ENCODE measurements at regions not wholly inside any gene's neighbourhood (a gene's known extent, or its start where the extent isn't known, plus 50 kb on each side); places are given as distances from the start of the nearest gene placed in this dataset.

DNA sequence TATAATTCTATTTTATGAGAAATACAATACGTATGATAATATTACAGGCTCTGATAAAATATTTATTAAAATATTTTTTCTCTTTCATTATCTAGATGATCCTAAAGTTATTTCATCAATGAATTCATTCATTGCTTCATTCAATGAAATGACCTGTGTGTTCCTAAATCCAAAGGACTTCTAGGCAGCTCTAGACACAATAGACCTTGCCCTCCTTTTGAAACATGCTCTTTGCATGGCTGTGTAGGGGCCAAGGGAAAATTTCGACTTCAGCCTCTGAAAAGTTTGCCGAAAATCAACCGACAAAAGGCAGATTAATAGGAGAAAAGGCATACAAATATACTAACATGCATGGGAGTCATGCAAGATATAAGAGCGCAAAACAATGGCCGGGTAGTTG lies 402.0 kb downstream of the ELAVL2 start:
- Histone ChIP-seq H3K4me2 (ENCODE audit: low read depth, low read length) (no peak overlapping the region), H4K91ac (ENCODE audit: insufficient read depth, low read depth, low read length) (no peak overlapping the region), H3K4me3 (ENCODE audit: insufficient read depth, low read depth, low read length) (no peak overlapping the region), H4K8ac (ENCODE audit: low read depth in 2 of 2, low read length in 2 of 2) (no peak overlapping the region), H2BK120ac (ENCODE audit: low read depth, low read length) (no peak overlapping the region), H3K79me1 (ENCODE audit: low read depth in 1 of 2, low read length in 2 of 2) (no peaks in the 10 kb centered on the region), H3K36me3 (ENCODE audit: control insufficient read depth, insufficient read depth, low read length) (no peaks in the 10 kb centered on the region), H3K27me3 (ENCODE audit: control insufficient read depth, insufficient read depth, low read length) (no peaks in the 10 kb centered on the region), H2AK9ac (replicated peaks; ENCODE audit: low read depth, low read length, poor library complexity) (no peak overlapping the region), H3K18ac (ENCODE audit: low read depth, low read length) (no peak overlapping the region), H2BK15ac (ENCODE audit: low read depth, low read length) (no peak overlapping the region), H2BK5ac (ENCODE audit: low read depth, low read length, poor library complexity, severe bottlenecking) (no peak overlapping the region), H4K20me1 (ENCODE audit: insufficient read depth, low read length) (no peaks in the 10 kb centered on the region), H3K4ac (ENCODE audit: low read depth, low read length) (no peak overlapping the region), H3K14ac (replicated peaks; ENCODE audit: low read depth, low read length) (no peak overlapping the region), H3K9ac (ENCODE audit: low read depth, low read length) (no peak overlapping the region), H3K4me1 (ENCODE audit: control insufficient read depth, insufficient read depth, low read length) (no peaks in the 10 kb centered on the region), H2AK5ac (ENCODE audit: low read depth, low read length) (no peak overlapping the region), H4K5ac (ENCODE audit: low read depth, low read length) (no peak overlapping the region), H2BK20ac (ENCODE audit: low read depth, low read length) (no peak overlapping the region), H3K56ac (ENCODE audit: extremely low read depth, insufficient read depth, low read length) (no peak overlapping the region), H3K9me1 (ENCODE audit: insufficient read depth, low read length) (no peaks in the 10 kb centered on the region), H2AFZ (replicated peaks; ENCODE audit: low read length, poor library complexity) (no peak overlapping the region), H3K27ac (ENCODE audit: insufficient read depth, low read length) (no peak overlapping the region), H3K9me3 (ENCODE audit: control insufficient read depth, insufficient read depth, low read length) (no peaks in the 10 kb centered on the region), H3K23ac (ENCODE audit: low read depth, low read length) (no peak overlapping the region)
- BruUV-seq (replicated peaks): no TSS peak
- intact Hi-C loops (cut with micrococcal nuclease) (no loop called here), in situ Hi-C loops (cut with MboI; ENCODE audit: low sequenced_read_pairs) (no loop called here), dilution Hi-C loops (cut with HindIII; ENCODE audit: low sequenced_read_pairs, unreplicated experiment) (no loop called here)
- ATAC-seq (ENCODE audit: low read depth) (no peak), DNase-seq (no peak)
- no peak for TF ChIP-seq MAZ (IDR thresholded peaks at IDR 0.05; ENCODE audit: borderline replicate concordance, low read depth, low read length)
- TF ChIP-seq, protein P1, sequence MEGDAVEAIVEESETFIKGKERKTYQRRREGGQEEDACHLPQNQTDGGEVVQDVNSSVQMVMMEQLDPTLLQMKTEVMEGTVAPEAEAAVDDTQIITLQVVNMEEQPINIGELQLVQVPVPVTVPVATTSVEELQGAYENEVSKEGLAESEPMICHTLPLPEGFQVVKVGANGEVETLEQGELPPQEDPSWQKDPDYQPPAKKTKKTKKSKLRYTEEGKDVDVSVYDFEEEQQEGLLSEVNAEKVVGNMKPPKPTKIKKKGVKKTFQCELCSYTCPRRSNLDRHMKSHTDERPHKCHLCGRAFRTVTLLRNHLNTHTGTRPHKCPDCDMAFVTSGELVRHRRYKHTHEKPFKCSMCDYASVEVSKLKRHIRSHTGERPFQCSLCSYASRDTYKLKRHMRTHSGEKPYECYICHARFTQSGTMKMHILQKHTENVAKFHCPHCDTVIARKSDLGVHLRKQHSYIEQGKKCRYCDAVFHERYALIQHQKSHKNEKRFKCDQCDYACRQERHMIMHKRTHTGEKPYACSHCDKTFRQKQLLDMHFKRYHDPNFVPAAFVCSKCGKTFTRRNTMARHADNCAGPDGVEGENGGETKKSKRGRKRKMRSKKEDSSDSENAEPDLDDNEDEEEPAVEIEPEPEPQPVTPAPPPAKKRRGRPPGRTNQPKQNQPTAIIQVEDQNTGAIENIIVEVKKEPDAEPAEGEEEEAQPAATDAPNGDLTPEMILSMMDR (conservative IDR thresholded peaks at IDR 0.05; ENCODE audit: low read depth, low read length): no peak
- TF ChIP-seq FOS (IDR thresholded peaks at IDR 0.05; ENCODE audit: low read depth, low read length): no peak
- TF ChIP-seq RFX5 (IDR thresholded peaks at IDR 0.05; ENCODE audit: low read depth, low read length): no peak
- TF ChIP-seq CEBPB (IDR thresholded peaks at IDR 0.05; ENCODE audit: low read depth, low read length): no peak
- no peak for TF ChIP-seq RAD21 (IDR thresholded peaks at IDR 0.05; ENCODE audit: low read length)
- TF ChIP-seq POLR2A (IDR thresholded peaks at IDR 0.05; ENCODE audit: low read depth, low read length): no peak
- no peak for TF ChIP-seq SMC3 (IDR thresholded peaks at IDR 0.05; ENCODE audit: low read depth, low read length)
- TF ChIP-seq RCOR1 (IDR thresholded peaks at IDR 0.05; ENCODE audit: insufficient replicate concordance, low read length): no peak
- no peak for TF ChIP-seq MXI1 (IDR thresholded peaks at IDR 0.05; ENCODE audit: borderline replicate concordance, low read depth, low read length)
- CTCF ChIA-PET: no interaction called here
- POLR2A ChIA-PET (ENCODE audit: unreplicated experiment): no interaction called here
- no CpG with 5 or more reads among the region's 6 CpGs for WGBS, 2 experiments (ENCODE audit: extremely low coverage in 2 of 2, insufficient read length in 1 of 2)

Measured in IMR-90 (cell line).